ENCODE measurements at regions not wholly inside any gene's neighbourhood (a gene's known extent, or its start where the extent isn't known, plus 50 kb on each side); places are given as distances from the start of the nearest gene placed in this dataset.
"Not testable (repeated sequence)": the region's sequence is repeated elsewhere in the genome, so short reads cannot be mapped to it uniquely, and the experiment has no call there.

GRCh38 chr4:126361287-126361686, 1046.5 kb downstream of the FAT4 start:
- DNase-seq: no peak

GRCh38 chr4:126364311-126364911, 1049.7 kb downstream of the FAT4 start:
- DNase-seq: peak; percentile 61

- no peak for DNase-seq
Observed at GRCh38 chr4:126369076-126369475, 1054.3 kb downstream of the FAT4 start.

- no peak for DNase-seq
Observed at GRCh38 chr4:126372634-126373033, 1057.9 kb downstream of the FAT4 start.

GRCh38 chr4:126375462-126376054, 1060.8 kb downstream of the FAT4 start:
- DNase-seq: no peak

- DNase-seq: no peak
Observed at GRCh38 chr4:126385954-126386353, 1071.2 kb downstream of the FAT4 start.

GRCh38 chr4:126386512-126386911, 1071.8 kb downstream of the FAT4 start:
- no peak for DNase-seq

- no peak for DNase-seq
Observed at GRCh38 chr4:126395664-126396063, 1080.9 kb downstream of the FAT4 start.

GRCh38 chr4:126396121-126396520, 1081.4 kb downstream of the FAT4 start:
- no peak for DNase-seq

GRCh38 chr4:126396703-126397102, 1081.9 kb downstream of the FAT4 start:
- no peak for DNase-seq

- DNase-seq: no peak
Observed at GRCh38 chr4:126404549-126404948, 1089.8 kb downstream of the FAT4 start.

- DNase-seq: no peak
Observed at GRCh38 chr4:126405369-126405982, 1090.7 kb downstream of the FAT4 start.

GRCh38 chr4:126409746-126410145, 1095.0 kb downstream of the FAT4 start:
- DNase-seq: no peak

GRCh38 chr4:126411047-126411446, 1096.3 kb downstream of the FAT4 start:
- no peak for DNase-seq

GRCh38 chr4:126412310-126412709, 1097.6 kb downstream of the FAT4 start:
- DNase-seq: not testable (repeated sequence)

- no peak for DNase-seq
Observed at GRCh38 chr4:126414741-126415140, 1100.0 kb downstream of the FAT4 start.

GRCh38 chr4:126419266-126419665, 1104.5 kb downstream of the FAT4 start:
- no peak for DNase-seq

GRCh38 chr4:126427853-126428252, 1113.1 kb downstream of the FAT4 start:
- DNase-seq: no peak

GRCh38 chr4:126431049-126431448, 1116.3 kb downstream of the FAT4 start:
- DNase-seq: no peak

GRCh38 chr4:126435491-126435890, 1120.7 kb downstream of the FAT4 start:
- no peak for DNase-seq

GRCh38 chr4:126440297-126440696, 1125.5 kb downstream of the FAT4 start:
- DNase-seq: no peak

- DNase-seq: no peak
Observed at GRCh38 chr4:126441173-126442035, 1126.6 kb downstream of the FAT4 start.

GRCh38 chr4:126445596-126445995, 1130.8 kb downstream of the FAT4 start:
- peak; percentile 7 for DNase-seq
